ENCODE measurements at regions not wholly inside any gene's neighbourhood (a gene's known extent, or its start where the extent isn't known, plus 50 kb on each side); places are given as distances from the start of the nearest gene placed in this dataset.
"Not testable (repeated sequence)": the region's sequence is repeated elsewhere in the genome, so short reads cannot be mapped to it uniquely, and the experiment has no call there.

GRCh38 chr11:134662629-134663360, 250.8 kb upstream of the B3GAT1 start:
- no peak for DNase-seq (ENCODE audit: low read depth in 3 of 3, low spot score in 2 of 3)

GRCh38 chr11:134661660-134662059, 249.6 kb upstream of the B3GAT1 start:
- no peak for DNase-seq (ENCODE audit: low read depth in 3 of 3, low spot score in 2 of 3)

GRCh38 chr11:134660416-134660815, 248.4 kb upstream of the B3GAT1 start:
- DNase-seq (ENCODE audit: low read depth in 3 of 3, low spot score in 2 of 3) = no peak

- DNase-seq (ENCODE audit: low read depth in 3 of 3, low spot score in 2 of 3) = no peak
Observed at GRCh38 chr11:134659882-134660281, 247.8 kb upstream of the B3GAT1 start.

- DNase-seq (ENCODE audit: low read depth in 3 of 3, low spot score in 2 of 3) = no peak
Observed at GRCh38 chr11:134658481-134659225, 246.6 kb upstream of the B3GAT1 start.

- no peak for DNase-seq (ENCODE audit: low read depth in 3 of 3, low spot score in 2 of 3)
Observed at GRCh38 chr11:134657631-134658030, 245.6 kb upstream of the B3GAT1 start.

GRCh38 chr11:134656861-134657540, 245.0 kb upstream of the B3GAT1 start:
- DNase-seq (ENCODE audit: low read depth in 3 of 3, low spot score in 2 of 3) = no peak

- DNase-seq (ENCODE audit: low read depth in 3 of 3, low spot score in 2 of 3) = not testable (repeated sequence)
Observed at GRCh38 chr11:134656086-134656840, 244.2 kb upstream of the B3GAT1 start.

DNA sequence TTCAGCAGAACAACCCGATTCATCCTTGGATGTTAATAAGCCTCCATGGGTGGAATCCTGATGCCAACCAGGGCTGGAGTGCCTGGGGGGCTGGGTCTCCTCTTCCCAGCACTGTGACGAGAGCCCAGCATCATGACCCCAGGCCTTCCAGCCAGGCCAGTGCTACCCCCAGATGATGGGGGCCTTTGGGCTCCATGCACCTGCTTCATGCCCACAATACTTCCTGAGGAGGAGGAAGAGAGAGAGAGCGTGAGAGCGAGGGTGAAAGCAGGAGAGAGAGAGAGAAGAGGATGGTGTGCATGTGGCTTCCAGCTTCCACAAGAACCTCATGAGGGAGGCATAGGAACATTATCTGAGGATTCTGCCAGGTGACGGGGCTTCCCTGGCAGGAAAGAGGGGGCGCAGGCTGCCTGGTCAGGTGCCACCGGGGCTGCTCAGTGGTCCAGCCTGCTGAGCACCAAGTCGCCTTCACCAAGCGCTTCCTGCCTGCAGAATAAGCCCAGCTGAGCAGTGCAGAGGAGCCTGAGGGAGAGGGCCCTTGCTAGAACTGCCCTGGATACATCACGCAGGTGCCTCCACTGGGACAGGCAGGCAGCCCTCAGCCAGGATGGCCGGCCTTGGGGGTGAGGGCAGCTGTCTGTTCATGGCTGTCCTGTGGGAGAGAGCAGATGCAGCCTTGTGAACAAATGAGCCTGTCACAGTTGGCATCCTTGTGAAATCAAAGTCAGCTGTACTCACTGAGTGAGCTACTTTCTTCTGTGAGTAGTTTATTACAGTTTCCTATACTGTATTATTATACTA, 243.3 kb upstream of the B3GAT1 start:
- DNase-seq (ENCODE audit: low read depth in 3 of 3, low spot score in 2 of 3) = no peak

- DNase-seq (ENCODE audit: low read depth in 3 of 3, low spot score in 2 of 3) = no peak
Observed at GRCh38 chr11:134654161-134654915, 242.3 kb upstream of the B3GAT1 start.

DNA sequence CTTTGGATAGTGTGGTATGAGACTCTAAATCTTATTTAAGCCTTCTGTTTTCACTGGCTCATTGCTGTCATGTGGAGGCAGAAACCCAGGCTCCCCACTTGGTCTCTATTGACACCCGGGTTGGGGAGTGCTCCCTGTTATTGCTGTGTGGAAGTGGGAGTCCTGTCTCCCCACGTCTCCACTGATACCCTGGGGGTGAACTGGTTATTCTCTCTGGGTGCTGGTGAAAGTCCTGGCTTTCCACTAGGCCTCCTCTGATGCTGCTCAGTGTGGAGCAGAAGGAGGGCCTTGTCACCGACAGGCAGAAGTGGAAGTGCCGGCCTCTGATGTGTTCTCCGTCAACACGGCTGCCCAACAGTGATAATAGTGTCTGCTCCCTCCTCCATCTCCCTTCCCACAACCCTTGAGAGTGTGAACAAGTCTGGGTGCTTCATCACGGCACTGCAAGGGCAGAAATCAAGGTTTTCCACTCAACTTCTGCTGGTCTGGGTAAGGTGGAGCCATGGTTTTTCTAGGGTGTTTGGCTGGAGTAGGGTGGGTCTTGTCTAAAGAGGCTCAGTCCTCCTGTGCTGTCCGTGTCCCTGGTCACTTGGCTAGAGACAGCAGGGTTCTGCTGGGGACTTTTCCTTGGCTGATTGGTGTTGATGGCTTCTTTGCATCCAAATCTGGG, 240.7 kb upstream of the B3GAT1 start:
- DNase-seq (ENCODE audit: low read depth in 3 of 3, low spot score in 2 of 3) = no peak

DNA sequence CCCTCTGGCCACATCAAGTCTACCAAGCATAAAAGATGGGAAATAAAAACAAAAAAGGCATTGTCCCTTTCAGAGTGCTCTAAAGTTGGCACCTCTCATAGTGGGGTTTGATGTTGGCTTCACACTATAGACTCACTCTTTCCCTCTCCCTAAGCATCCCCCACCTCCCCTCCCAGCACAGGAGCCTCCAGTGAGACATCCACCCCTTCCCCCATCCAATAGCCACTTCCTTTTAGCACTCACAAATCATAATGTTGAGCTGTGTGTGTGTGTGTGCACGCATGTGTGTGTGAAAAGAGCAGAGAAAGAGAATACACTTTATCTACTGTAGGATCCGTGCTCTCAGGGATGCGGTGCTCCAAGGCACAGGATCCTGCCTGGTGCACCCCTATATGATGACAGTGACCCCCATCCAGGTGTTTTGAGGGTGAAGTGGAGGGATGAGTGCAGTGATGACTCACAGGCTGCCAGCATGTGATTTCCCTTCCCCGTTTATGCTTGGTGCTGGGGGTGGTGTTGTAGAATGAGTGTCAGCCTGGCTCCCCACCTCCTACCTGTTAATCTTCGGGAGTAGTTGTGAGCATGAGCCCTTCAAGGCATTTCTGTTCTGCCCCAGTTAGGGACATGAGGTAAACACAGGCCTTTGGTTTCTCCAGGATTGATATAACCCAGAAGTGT, 235.2 kb upstream of the B3GAT1 start:
- DNase-seq (ENCODE audit: low read depth in 3 of 3, low spot score in 2 of 3) = no peak

DNA sequence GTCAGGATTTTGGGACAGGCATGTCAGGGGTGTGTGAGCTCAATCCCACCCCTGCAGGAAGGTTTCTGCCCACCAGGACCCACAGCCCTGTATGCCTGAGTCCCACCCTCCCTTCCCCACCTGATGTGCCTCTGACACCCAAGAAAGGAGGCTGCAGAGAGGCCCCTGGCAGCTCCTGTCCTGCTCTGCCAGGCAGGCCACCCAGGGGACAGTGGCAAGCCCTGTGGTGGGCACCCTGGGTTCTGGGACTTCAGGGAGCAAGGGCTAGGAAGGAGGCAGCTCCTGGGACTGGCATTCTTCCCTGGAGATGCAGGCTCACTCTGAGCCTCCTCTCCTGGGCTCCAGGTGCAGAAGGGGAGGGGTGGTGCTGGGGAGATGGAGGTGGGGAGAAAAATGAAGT, 234.5 kb upstream of the B3GAT1 start:
- DNase-seq (ENCODE audit: low read depth in 3 of 3, low spot score in 2 of 3) = no peak

- DNase-seq (ENCODE audit: low read depth in 3 of 3, low spot score in 2 of 3) = no peak
Observed at GRCh38 chr11:134645576-134645975, 233.5 kb upstream of the B3GAT1 start.

GRCh38 chr11:134644476-134645456, 232.7 kb upstream of the B3GAT1 start:
- DNase-seq (ENCODE audit: low read depth in 3 of 3, low spot score in 2 of 3) = no peak

DNA sequence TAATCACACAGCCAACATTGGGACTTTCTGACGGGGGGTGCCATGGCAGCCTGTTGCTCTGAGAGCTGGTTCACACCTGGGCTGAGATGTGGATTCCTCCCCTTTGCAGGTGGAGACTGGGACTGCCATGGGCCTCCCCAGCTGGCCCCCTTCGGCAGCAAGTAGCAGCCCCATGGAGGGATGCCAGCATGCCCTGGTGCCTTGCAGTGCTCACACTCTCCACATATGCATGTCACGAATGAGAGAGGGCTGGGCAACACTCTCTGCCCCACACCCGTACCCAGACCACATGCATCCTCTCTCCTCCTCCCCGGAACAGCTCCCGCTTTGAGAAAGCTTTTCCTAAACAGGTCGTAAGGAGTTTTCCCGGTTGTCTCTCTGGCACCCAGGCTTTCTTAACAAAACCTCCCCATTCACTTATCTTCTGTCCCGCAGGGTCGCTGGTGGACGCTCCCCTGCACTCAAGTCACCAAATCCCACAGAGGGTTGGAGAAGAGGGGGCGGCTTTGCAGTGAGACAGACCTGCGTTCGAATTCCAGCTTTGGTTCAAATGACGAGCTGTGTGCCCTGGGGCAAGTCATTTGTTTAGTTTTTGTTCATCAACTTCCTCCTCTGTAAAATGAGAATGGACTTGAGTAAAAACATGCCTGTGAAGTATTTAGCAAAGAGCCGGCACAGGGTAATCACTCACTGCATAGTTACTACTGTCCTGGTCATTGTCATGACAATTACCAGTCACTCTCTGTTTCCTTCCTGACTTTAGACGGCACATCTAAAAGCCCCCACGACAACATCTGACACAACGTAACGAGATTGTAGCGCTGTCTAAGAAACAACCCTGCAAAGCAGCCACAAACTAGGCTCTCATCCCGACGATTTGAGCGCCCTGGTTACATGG, 231.3 kb upstream of the B3GAT1 start:
- DNase-seq (ENCODE audit: low read depth in 3 of 3, low spot score in 2 of 3) = no peak

All from right renal cortex interstitium (tissue), 3 donors.